ENCODE measurements at regions not wholly inside any gene's neighbourhood (a gene's known extent, or its start where the extent isn't known, plus 50 kb on each side); places are given as distances from the start of the nearest gene placed in this dataset.
A peak's percentile ranks its signal among the peaks of the same experiment; 100 is the strongest.

- no peak for DNase-seq (ENCODE audit: low spot score)
Observed at GRCh38 chr13:44257796-44258195, 115.8 kb upstream of the SERP2 start.

DNA sequence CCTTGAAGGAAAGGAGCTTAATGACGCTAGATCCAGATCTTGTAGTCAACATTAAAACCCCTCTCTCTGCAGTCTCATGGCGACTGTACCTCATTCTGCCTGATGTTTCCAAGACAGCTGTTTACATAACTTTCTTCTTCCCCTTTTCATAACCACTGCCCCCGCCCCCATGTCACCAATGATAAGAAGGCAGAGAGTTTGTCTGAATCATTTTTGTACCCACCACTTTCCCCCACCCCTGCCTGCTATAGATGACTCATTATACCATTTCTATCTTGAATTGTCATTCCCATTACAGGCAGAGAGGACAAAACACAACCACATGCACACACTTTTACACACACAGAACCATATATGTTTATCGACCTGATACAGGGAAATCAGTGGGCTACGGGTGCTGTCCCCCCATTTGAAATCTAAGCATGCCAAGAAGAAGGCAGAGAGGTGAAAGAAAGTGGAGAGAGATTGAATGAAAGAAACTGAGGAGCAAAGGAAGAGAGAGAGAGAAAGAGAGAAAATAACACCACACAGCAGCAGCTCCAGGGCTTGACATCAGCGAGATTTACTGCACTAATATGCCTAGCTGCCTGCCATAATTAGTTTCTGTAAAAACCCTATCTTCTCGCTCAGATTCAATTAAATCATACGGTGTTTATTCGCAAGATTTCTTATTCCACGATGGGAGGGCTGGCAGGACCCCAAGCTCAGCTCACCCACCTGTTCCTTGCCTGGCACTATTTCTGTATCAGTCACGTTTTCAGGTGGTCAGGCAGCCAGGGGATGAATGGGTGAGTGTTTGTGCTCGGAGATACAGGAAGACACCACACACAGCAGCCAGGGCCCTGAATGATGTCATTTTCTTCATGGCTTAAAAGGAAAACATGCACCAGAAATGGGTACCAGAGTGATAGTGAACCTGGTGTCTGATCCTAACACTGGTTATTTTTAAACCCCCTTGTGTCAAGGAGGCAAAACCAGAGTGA is 114.3 kb upstream of the SERP2 start:
- no peak for DNase-seq (ENCODE audit: low spot score)

GRCh38 chr13:44260336-44260735 is 113.3 kb upstream of the SERP2 start:
- no peak for DNase-seq (ENCODE audit: low spot score)

DNA sequence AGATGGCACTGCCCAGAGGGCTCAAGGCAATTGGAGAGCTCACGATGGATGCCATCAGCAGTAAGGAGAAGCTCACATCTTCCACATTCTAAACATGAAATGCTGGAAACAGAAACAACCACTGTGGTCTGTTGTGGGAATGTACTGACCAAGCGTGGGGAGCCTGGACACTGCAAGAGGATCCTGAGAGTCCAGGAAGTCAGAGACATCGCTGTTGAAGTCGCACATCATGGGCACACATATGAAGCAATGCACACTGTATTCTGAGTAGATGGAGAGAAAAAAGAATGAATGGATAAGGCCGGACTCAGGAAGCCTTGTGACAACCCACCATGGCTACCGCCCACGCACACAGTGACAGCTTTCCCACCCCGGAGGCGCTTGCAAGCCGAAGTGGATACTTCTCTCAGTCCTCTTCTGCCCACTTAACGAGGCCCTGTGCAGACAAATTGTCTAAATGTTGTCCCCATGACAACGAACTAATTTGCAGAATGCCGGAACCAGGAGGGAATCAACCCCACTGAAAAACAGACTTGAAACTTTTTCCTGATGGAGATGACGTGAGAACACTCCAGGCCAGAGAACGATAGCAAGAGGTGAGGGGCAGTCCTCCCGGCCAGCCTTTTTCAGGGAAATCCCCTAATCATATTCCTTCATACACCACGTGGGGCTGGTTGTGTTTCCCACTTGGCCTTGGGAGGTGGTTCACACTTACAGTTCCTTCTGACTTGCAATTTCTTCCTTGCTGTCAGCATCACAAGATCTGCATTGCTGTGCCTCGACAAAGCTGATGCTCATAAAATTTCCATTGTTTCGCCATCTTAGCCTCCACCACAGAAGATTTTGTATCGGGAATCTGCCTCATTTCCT is 109.6 kb upstream of the SERP2 start:
- no peak for DNase-seq (ENCODE audit: low spot score)

- no peak for DNase-seq (ENCODE audit: low spot score)
Observed at GRCh38 chr13:44266305-44266704, 107.3 kb upstream of the SERP2 start.

GRCh38 chr13:44266772-44267171 is 106.9 kb upstream of the SERP2 start:
- no peak for DNase-seq (ENCODE audit: low spot score)

- DNase-seq (ENCODE audit: low spot score): no peak
Observed at GRCh38 chr13:44267203-44267602, 106.4 kb upstream of the SERP2 start.

- no peak for DNase-seq (ENCODE audit: low spot score)
Observed at GRCh38 chr13:44267980-44268379, 105.6 kb upstream of the SERP2 start.

DNA sequence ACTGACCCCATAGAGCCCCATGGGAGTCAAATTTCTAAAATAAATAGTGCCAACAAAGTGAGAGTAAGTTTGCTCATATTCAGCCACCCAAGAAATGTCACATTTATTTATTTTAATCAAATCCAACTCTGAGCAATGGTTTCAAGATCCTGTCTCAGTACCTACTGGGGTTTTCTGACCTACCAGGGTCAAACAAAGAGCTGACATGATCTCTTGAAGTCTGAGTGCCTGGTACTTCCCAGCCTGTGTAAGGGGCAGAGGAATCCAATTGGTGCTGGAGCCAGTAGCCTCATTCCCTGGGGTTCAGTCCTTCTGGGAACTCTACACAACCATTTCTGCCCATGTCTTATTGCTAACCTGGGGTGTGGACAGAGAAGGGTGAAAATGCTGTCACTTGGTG is 104.6 kb upstream of the SERP2 start:
- no peak for DNase-seq (ENCODE audit: low spot score)

- DNase-seq (ENCODE audit: low spot score): no peak
Observed at GRCh38 chr13:44270150-44270549, 103.5 kb upstream of the SERP2 start.

- no peak for DNase-seq (ENCODE audit: low spot score)
Observed at GRCh38 chr13:44271031-44271455, 102.6 kb upstream of the SERP2 start.

DNA sequence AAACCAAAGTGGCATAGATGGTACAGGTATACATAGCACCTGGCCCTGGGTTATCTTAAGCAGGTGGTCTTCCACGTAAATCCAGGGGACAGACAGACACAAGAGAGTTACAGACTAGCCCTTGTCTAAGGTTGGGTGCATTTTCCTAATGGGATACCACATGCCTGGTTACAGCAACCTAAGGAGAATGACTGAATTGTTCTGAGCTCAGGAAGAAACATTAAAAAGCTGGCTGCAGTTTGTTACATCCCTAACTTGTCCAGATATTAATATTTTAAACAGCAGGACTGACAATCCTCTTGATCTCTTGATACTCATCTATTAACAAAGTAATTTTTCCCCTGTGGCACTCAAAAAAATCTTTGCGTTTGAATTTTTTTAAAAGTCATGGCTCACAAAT is 102.2 kb upstream of the SERP2 start:
- no peak for DNase-seq (ENCODE audit: low spot score)

GRCh38 chr13:44271915-44272341 is 101.7 kb upstream of the SERP2 start:
- DNase-seq (ENCODE audit: low spot score): no peak

- DNase-seq (ENCODE audit: low spot score): no peak
Observed at GRCh38 chr13:44272692-44273091, 100.9 kb upstream of the SERP2 start.

- no peak for DNase-seq (ENCODE audit: low spot score)
Observed at GRCh38 chr13:44273216-44273615, 100.4 kb upstream of the SERP2 start.

DNA sequence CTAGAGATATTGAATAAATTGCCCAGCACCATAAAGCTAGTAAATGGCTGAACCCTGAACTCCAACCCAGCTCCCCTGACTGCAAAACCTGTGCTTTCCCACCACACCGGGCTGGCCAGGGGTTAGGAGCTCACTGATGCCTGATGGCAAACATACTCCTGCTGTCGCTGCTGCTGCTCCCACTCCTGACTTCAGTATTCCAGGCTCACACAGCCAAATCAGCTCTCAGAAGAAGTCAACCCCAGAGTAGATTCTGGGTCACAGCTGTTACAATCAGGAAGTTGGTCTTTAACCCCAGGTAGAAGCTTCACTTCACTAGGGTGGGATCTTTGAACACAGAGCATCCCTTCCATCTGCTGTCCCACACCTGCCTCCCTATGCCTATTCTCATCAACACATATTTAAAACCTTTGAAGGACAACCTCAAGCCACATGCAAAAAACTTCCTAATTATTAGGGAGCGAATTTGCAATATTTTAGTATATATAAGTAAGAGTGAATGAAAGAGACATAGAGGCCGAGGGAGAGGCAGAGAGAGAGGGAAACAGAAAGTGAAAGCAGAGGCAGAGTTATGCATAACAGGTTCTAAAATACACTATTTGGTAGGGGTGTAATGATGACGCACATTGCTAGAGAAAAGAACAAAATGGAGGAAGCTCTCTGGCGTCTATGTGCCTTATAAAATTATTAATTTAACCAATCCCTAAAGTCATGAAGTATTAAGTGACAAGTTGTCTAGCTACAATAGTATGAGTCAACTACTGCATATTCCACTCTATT is 99.4 kb upstream of the SERP2 start:
- DNase-seq (ENCODE audit: low spot score): peak; percentile 23

DNA sequence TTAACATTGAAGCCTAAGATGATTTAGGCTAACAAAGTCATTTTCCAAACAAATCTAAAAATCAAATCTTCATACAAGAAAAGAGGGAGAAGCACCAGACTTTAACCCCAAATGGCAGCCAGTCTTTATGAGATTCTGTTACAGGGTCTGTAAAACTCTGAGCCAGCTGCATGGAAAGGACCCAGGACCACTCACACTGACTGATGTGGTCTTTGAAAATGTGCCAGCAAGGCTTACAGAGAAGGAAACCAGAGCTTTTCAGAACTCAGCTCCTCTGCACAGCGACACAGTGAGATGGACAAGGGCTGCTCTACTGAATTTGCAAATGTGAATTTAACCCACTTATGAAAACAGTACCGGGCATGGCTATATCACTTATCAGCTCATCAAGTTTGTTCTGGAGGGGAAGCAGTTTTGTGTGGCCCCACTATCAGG is 98.8 kb upstream of the SERP2 start:
- DNase-seq (ENCODE audit: low spot score): no peak

- no peak for DNase-seq (ENCODE audit: low spot score)
Observed at GRCh38 chr13:44275381-44275780, 98.2 kb upstream of the SERP2 start.

GRCh38 chr13:44276061-44276460 is 97.6 kb upstream of the SERP2 start:
- DNase-seq (ENCODE audit: low spot score): no peak

- DNase-seq (ENCODE audit: low spot score): no peak
Observed at GRCh38 chr13:44277459-44277858, 96.2 kb upstream of the SERP2 start.

- DNase-seq (ENCODE audit: low spot score): no peak
Observed at GRCh38 chr13:44278166-44278565, 95.5 kb upstream of the SERP2 start.

- DNase-seq (ENCODE audit: low spot score): no peak
Observed at GRCh38 chr13:44280456-44280855, 93.2 kb upstream of the SERP2 start.

All from RKO (cell line).